Type B pancreatic cell (in vitro differentiated cells): ENCODE measurements at regions not wholly inside any gene's neighbourhood (a gene's known extent, or its start where the extent isn't known, plus 50 kb on each side); places are given as distances from the start of the nearest gene placed in this dataset.

Source experiments
- DNase-seq: peaks from one replicate; pipeline ENCODE4 v3.0.0; 2021; ENCODE audit warnings: mixed read lengths; ENCODE audit not compliant: unreplicated experiment; ENCODE audit errors: extremely low spot score
- H3K27ac Mint-ChIP-seq: 2 replicates; pipeline ENCODE4 v1.8.0; 2021; ENCODE audit warnings: mild to moderate bottlenecking, mixed read lengths
- H3K27me3 Mint-ChIP-seq: 2 replicates; pipeline ENCODE4 v1.8.0; 2021; ENCODE audit warnings: mixed read lengths
- H3K36me3 Mint-ChIP-seq: 2 replicates; pipeline ENCODE4 v1.8.0; 2021; ENCODE audit warnings: mixed read lengths
- H3K4me1 Mint-ChIP-seq: one replicate; pipeline ENCODE4 v1.8.0; 2021; ENCODE audit warnings: mixed read lengths; ENCODE audit not compliant: unreplicated experiment
- H3K4me3 Mint-ChIP-seq: 2 replicates; pipeline ENCODE4 v1.8.0; 2021; ENCODE audit warnings: mild to moderate bottlenecking, mixed read lengths
- H3K9me3 Mint-ChIP-seq: 2 replicates; pipeline ENCODE4 v1.8.0; 2021; ENCODE audit warnings: mixed read lengths
- TF ChIP-seq, protein P1 (sequence below): fragments of 200-600 bp; sonication (generic); conservative IDR thresholded peaks from 2 replicates; pipeline ENCODE4 v1.5.0; 2021; ENCODE audit warnings: antibody characterized with exemption, mild to moderate bottlenecking

- H3K27ac Mint-ChIP-seq = no peak overlapping the region
- peaks cover 5% of the 10 kb centered on the region for H3K4me1 Mint-ChIP-seq
- H3K4me3 Mint-ChIP-seq = no peak overlapping the region
- DNase-seq = no peak
- no peaks in the 10 kb centered on the region for H3K27me3 Mint-ChIP-seq
- TF ChIP-seq, protein P1, sequence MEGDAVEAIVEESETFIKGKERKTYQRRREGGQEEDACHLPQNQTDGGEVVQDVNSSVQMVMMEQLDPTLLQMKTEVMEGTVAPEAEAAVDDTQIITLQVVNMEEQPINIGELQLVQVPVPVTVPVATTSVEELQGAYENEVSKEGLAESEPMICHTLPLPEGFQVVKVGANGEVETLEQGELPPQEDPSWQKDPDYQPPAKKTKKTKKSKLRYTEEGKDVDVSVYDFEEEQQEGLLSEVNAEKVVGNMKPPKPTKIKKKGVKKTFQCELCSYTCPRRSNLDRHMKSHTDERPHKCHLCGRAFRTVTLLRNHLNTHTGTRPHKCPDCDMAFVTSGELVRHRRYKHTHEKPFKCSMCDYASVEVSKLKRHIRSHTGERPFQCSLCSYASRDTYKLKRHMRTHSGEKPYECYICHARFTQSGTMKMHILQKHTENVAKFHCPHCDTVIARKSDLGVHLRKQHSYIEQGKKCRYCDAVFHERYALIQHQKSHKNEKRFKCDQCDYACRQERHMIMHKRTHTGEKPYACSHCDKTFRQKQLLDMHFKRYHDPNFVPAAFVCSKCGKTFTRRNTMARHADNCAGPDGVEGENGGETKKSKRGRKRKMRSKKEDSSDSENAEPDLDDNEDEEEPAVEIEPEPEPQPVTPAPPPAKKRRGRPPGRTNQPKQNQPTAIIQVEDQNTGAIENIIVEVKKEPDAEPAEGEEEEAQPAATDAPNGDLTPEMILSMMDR = no peak
- H3K36me3 Mint-ChIP-seq = no peaks in the 10 kb centered on the region
- H3K9me3 Mint-ChIP-seq = no peaks in the 10 kb centered on the region
These were observed 2247.0 kb downstream of the NCAM2 start for GRCh38 chr21:23245255-23245654.

DNA sequence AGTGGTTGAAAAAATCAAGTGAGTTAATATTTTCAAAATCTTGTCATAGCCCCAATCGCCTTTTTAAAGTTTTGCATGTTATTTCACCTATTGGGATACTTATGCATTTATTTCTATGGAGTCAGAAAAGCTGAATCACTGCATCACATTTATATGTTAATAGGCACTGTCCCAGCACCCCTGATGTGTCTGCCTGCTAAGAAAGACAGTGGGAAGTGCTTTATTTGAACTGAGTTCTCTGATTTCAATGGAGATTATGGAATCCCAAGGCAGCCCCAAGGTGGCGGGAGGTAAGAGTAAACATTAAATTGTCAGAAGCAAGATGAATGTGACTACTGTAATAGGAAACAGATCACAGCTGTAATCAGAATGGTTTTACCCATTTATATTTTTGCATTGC lies 2225.7 kb downstream of the NCAM2 start:
- TF ChIP-seq, protein P1 = no peak
- no peaks in the 10 kb centered on the region for H3K9me3 Mint-ChIP-seq
- DNase-seq = no peak
- no peak overlapping the region for H3K4me3 Mint-ChIP-seq
- no peak overlapping the region for H3K27ac Mint-ChIP-seq
- no peaks in the 10 kb centered on the region for H3K27me3 Mint-ChIP-seq
- H3K36me3 Mint-ChIP-seq = no peaks in the 10 kb centered on the region
- H3K4me1 Mint-ChIP-seq = no peaks in the 10 kb centered on the region

DNA sequence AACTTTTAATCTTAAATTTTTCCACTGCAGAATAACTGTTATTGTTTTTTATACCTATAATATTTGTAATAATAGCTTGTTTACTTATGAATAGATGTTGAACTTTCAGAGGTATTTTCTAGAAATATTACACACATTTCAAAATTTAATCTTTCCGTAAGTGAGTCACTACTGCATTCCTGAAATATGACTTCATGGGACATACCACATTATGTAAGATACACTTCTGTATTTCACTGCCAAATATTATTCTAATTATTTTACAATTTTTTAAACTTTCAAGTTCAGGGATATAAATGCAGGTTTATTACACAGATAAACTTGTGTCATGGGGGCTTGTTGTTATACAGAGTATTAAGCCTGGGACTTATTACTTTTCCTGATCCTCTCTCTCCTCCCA lies 2220.5 kb downstream of the NCAM2 start:
- no peak for DNase-seq
- no peaks in the 10 kb centered on the region for H3K4me1 Mint-ChIP-seq
- H3K9me3 Mint-ChIP-seq = no peaks in the 10 kb centered on the region
- no peaks in the 10 kb centered on the region for H3K27me3 Mint-ChIP-seq
- H3K4me3 Mint-ChIP-seq = no peak overlapping the region
- TF ChIP-seq, protein P1 = no peak
- no peak overlapping the region for H3K27ac Mint-ChIP-seq
- H3K36me3 Mint-ChIP-seq = no peaks in the 10 kb centered on the region

GRCh38 chr21:23217597-23217996 lies 2219.4 kb downstream of the NCAM2 start:
- DNase-seq = no peak
- TF ChIP-seq, protein P1 = no peak
- H3K4me3 Mint-ChIP-seq = no peak overlapping the region
- H3K27me3 Mint-ChIP-seq = no peaks in the 10 kb centered on the region
- H3K36me3 Mint-ChIP-seq = no peaks in the 10 kb centered on the region
- no peaks in the 10 kb centered on the region for H3K9me3 Mint-ChIP-seq
- H3K4me1 Mint-ChIP-seq = no peaks in the 10 kb centered on the region
- H3K27ac Mint-ChIP-seq = no peak overlapping the region

GRCh38 chr21:23215261-23215660 lies 2217.1 kb downstream of the NCAM2 start:
- Mint-ChIP-seq H3K4me3 (no peak overlapping the region), H3K4me1 (no peaks in the 10 kb centered on the region)

More at GRCh38 chr21:23215261-23215660, 2217.1 kb downstream of the NCAM2 start:
- no peak for DNase-seq
- TF ChIP-seq, protein P1 = no peak
- H3K36me3 Mint-ChIP-seq = no peaks in the 10 kb centered on the region
- H3K27ac Mint-ChIP-seq = no peak overlapping the region
- no peaks in the 10 kb centered on the region for H3K27me3 Mint-ChIP-seq
- no peaks in the 10 kb centered on the region for H3K9me3 Mint-ChIP-seq
